GM19463 (cell line): ENCODE measurements at regions not wholly inside any gene's neighbourhood (a gene's known extent, or its start where the extent isn't known, plus 50 kb on each side); places are given as distances from the start of the nearest gene placed in this dataset.

Experiments used
- ATAC-seq: cut with Tn5 transposase; IDR thresholded peaks from one replicate; pipeline ENCODE4 v1.9.1; 2021; ENCODE audit warnings: mild to moderate bottlenecking, moderate library complexity; ENCODE audit not compliant: unreplicated experiment

GRCh38 chr22:48238966-48239365, 1476.5 kb downstream of the TBC1D22A start:
- ATAC-seq = no peak

- no peak for ATAC-seq
Measured at GRCh38 chr22:48238284-48238915, 1476.0 kb downstream of the TBC1D22A start.

- no peak for ATAC-seq
Measured at GRCh38 chr22:48237466-48238283, 1475.2 kb downstream of the TBC1D22A start.

- ATAC-seq = no peak
Measured at GRCh38 chr22:48236261-48236660, 1473.8 kb downstream of the TBC1D22A start.

- ATAC-seq = no peak
Measured at GRCh38 chr22:48235744-48236143, 1473.3 kb downstream of the TBC1D22A start.

GRCh38 chr22:48234011-48234410, 1471.6 kb downstream of the TBC1D22A start:
- ATAC-seq = no peak

GRCh38 chr22:48233586-48233985, 1471.1 kb downstream of the TBC1D22A start:
- ATAC-seq = no peak

GRCh38 chr22:48228468-48228867, 1466.0 kb downstream of the TBC1D22A start:
- no peak for ATAC-seq

GRCh38 chr22:48227341-48228018, 1465.0 kb downstream of the TBC1D22A start:
- no peak for ATAC-seq

- no peak for ATAC-seq
Measured at GRCh38 chr22:48226026-48227013, 1463.9 kb downstream of the TBC1D22A start.

GRCh38 chr22:48224332-48224731, 1461.9 kb downstream of the TBC1D22A start:
- ATAC-seq = no peak

- no peak for ATAC-seq
Measured at GRCh38 chr22:48223488-48224190, 1461.2 kb downstream of the TBC1D22A start.

GRCh38 chr22:48222742-48223487, 1460.5 kb downstream of the TBC1D22A start:
- no peak for ATAC-seq

GRCh38 chr22:48218889-48219420, 1456.5 kb downstream of the TBC1D22A start:
- no peak for ATAC-seq

- no peak for ATAC-seq
Measured at GRCh38 chr22:48217596-48217995, 1455.1 kb downstream of the TBC1D22A start.

GRCh38 chr22:48212727-48213126, 1450.3 kb downstream of the TBC1D22A start:
- no peak for ATAC-seq

GRCh38 chr22:48210812-48211211, 1448.4 kb downstream of the TBC1D22A start:
- no peak for ATAC-seq

GRCh38 chr22:48210198-48210580, 1447.7 kb downstream of the TBC1D22A start:
- no peak for ATAC-seq
